ENCODE measurements at regions not wholly inside any gene's neighbourhood (a gene's known extent, or its start where the extent isn't known, plus 50 kb on each side); places are given as distances from the start of the nearest gene placed in this dataset.

DNA sequence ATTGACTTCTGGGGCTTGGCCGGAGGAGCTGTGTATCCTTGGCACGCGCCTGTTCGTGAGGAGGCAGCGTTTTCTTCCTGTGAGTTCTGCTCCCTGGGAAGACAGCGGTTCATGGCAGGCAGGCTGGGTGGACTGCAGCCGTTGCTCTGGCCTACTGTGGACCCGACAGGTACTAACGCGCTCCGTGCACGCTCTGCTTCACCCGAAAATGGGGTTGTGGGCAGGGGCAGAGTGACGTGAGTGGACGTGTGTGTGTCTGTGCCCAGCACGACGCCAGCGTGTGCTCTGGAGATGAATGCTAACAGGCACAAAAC is 179.1 kb downstream of the KIF26A start:
- DNase-seq (ENCODE audit: low read depth): no peak
- TF ChIP-seq, protein P1, sequence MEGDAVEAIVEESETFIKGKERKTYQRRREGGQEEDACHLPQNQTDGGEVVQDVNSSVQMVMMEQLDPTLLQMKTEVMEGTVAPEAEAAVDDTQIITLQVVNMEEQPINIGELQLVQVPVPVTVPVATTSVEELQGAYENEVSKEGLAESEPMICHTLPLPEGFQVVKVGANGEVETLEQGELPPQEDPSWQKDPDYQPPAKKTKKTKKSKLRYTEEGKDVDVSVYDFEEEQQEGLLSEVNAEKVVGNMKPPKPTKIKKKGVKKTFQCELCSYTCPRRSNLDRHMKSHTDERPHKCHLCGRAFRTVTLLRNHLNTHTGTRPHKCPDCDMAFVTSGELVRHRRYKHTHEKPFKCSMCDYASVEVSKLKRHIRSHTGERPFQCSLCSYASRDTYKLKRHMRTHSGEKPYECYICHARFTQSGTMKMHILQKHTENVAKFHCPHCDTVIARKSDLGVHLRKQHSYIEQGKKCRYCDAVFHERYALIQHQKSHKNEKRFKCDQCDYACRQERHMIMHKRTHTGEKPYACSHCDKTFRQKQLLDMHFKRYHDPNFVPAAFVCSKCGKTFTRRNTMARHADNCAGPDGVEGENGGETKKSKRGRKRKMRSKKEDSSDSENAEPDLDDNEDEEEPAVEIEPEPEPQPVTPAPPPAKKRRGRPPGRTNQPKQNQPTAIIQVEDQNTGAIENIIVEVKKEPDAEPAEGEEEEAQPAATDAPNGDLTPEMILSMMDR (conservative IDR thresholded peaks at IDR 0.05; ENCODE audit: low read length): no peak
- no peak overlapping the region for H3K4me3 ChIP-seq (ENCODE audit: low read length)

DNA sequence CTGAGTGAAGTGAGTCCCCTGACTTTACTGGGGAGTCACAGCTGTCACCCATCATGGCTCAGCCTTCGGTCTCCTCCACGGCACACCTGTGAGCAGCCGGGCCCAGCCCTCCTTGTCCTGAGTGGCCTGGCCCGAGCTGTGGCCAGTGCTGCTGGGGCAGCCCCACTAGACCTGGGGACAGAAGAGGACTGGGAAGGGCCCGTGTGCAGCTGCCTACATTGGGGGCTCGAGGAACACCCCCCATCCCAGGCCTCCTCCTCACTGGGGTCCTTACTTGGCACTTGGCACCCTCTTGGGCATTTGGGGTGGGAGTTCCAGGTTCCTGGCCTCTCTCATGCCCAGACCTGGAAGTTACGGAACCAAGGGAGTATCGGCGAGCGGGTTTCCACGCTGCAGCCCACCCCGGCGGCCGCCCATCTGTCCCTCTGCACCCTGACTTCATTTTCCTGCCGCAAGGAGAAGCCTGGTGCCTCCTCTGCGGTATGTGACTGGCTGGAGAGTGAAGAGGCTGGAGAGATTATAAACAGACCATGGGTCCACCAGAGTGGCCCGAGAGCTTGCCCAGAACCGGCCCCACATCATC is 179.7 kb downstream of the KIF26A start:
- TF ChIP-seq, protein P1 (conservative IDR thresholded peaks at IDR 0.05; ENCODE audit: low read length): no peak
- no peak for DNase-seq (ENCODE audit: low read depth)

DNA sequence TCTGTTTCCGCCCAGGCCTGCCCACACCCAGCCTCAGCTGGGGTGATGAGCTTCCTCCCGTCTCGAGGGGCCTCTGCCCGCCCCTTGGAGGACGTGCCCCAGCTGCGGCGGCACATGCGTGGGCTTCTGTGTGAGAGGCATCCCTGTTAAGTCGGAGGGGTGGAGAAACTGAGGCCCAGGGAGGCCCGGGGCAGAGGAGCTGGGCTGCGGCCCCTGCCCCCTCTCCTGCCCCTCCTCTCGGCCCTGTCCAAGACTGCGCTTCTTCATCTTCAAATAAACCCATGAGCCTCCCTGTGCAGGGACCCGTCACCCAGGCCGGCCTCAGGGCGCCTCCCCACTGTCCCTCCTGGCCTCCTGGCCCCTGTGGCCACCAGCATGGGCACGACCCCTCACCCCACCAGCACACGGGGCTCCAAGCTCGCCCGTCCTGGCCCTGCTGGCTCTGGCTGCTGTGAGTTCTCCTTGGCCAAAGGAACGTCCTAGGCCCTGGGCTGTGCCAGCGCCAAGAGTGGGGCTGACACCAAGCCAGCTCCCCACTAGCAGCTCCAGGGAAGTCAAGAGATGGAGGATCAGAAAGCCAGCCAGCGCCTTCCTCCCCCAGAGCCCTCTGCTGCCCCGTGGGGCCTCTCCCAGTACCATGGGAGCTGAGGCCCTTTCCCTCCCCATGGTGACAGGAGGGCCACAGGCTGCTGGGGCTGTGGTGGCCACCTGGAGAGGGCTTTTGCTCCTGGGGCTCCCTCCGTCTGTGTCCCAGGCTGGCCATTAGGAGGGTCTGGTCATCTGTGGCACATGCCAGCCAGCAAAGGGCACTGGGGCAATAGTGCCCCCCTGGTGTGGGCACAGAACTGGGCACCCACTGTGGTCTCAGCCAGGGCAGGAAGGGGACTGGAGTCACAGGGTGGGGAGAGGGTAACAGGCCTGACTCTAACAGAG is 180.4 kb downstream of the KIF26A start:
- no peak overlapping the region for H3K4me3 ChIP-seq (ENCODE audit: low read length)
- DNase-seq (ENCODE audit: low read depth): no peak
- TF ChIP-seq, protein P1 (conservative IDR thresholded peaks at IDR 0.05; ENCODE audit: low read length): no peak

More for the DNA sequence above, 179.7 kb downstream of the KIF26A start:
- H3K4me3 ChIP-seq (ENCODE audit: low read length): no peak overlapping the region

DNA sequence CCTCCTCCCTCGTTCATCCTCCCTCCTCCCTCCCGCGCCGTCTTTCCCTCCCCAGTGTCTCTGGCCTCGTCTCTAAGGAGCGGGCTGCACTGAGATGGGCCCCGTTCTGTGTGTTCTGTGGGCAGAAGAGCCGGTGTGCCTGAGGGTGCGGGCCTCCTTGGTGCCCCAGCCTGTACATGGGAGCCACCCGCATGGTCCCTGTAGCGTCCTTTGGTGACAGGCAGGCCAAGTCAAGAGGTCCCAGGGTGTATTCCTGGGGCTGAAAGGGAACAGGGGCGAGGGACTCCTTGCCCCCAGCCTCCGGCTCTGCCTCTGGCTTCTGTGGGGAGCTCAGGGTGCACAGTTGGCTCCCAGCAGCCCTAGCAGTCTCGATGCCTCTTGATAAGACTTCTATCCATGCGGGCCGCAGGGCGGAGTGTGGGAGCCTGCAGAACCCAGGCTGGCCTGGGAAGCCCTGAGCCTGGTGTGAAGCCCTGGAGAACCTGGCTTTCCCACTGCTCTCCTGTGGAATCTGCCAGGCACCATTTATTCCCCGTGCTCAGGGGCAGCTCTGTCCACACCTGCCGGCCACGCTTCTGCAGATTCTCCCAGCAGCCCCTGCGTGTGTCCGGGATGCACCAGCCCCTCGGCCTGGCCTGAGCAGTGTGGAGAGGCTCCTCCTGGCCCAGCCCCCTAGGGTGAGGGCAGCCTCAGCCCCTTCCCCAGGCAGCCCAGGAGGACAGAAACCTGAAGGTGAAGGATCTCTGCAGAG is 181.3 kb downstream of the KIF26A start:
- no peak for DNase-seq (ENCODE audit: low read depth)
- TF ChIP-seq, protein P1 (conservative IDR thresholded peaks at IDR 0.05; ENCODE audit: low read length): no peak
- no peak overlapping the region for H3K4me3 ChIP-seq (ENCODE audit: low read length)

DNA sequence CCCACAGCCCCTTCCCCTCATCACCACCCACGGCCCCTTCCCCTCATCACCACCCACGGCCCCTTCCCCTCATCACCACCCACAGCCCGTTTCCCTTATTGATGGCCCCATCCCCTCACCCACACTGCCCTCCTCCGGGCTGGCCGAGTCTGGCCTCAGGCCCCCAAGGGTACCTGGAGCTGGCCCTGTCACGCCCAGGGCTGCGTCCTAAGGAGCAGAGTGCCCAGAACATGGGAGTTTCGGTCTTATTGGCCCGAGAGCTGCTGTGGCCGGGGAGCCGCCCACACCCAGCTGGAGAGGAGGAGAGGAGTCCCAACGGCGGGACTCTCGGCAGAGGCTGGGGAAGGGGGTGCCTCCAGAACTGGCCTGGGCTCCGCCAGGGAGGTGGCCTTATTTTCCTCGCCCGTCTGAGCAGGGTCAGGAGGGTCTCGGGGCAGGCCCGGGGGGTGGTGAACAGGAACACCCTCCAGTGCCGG is 182.3 kb downstream of the KIF26A start:
- TF ChIP-seq, protein P1 (conservative IDR thresholded peaks at IDR 0.05; ENCODE audit: low read length): no peak
- DNase-seq (ENCODE audit: low read depth): no peak
- no peak overlapping the region for H3K4me3 ChIP-seq (ENCODE audit: low read length)

DNA sequence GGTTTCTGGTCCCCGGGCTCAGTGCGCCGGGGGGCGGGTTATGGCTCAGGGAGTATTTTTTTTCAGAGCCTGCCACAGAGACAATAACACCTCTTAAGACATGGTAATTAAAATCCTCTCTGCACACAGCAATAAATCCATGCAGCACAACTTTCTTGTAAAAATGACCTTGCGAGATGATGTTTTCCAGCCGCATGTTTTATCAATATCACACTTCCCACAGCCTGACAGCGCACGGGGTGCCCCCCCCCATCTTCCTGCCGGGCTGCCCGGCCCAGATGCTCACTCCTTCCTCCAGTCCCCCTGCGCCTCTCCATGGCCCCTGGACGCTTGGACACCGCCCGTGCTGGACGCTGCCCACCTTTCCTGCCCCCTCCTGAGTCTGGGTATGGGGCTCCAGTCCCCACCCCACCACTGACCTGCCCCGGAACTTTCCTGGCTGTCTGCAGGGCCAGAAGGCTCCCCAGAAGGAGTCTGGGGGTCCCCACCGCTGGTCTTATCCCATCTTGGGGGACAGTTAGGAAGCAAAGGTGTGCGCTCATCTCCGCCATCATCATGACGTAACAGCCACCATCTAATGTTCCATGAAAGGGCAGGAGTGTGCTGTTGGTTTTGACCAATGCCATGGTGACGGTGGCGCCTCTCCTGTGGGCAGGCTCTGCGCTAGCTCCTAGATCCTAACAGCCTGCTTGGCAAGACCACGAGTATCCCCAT is 182.9 kb downstream of the KIF26A start:
- TF ChIP-seq, protein P1 (conservative IDR thresholded peaks at IDR 0.05; ENCODE audit: low read length): no peak
- DNase-seq (ENCODE audit: low read depth): no peak
- no peak overlapping the region for H3K4me3 ChIP-seq (ENCODE audit: low read length)

Data from AG10803 (cell line).